Dermis microvascular lymphatic vessel endothelial cell (primary cell): ENCODE measurements at regions not wholly inside any gene's neighbourhood (a gene's known extent, or its start where the extent isn't known, plus 50 kb on each side); places are given as distances from the start of the nearest gene placed in this dataset.
A peak's percentile ranks its signal among the peaks of the same experiment; 100 is the strongest.

Source experiments
- DNase-seq, 2 donors: peaks; one replicate each; pipeline versions ENCODE4 v3.0.0 to v3.0.0-alpha.2; 2010; ENCODE audit warnings: low read depth in 2 of 2

GRCh38 chr4:138329506-138330070 lies 87.4 kb upstream of the SLC7A11 start:
- DNase-seq: no peak

DNA sequence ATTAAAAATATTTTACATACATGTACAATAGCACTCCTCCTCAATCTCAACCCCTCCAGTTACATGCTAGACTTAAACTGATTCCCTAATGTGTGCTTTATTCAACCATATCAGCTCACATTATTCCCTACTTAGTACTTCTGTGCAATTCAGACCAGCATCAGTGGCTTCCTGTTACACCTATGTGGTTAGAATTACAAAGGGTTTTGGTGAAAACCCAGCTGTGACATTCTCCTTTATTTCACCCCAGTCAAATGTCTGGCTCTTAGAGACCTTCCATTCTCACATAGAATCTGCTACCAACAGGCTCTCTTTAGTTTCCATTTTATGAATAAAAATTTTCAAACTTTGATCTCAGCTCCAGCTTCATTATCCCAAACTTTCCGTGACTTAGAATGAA lies 85.2 kb upstream of the SLC7A11 start:
- DNase-seq: no peak

DNA sequence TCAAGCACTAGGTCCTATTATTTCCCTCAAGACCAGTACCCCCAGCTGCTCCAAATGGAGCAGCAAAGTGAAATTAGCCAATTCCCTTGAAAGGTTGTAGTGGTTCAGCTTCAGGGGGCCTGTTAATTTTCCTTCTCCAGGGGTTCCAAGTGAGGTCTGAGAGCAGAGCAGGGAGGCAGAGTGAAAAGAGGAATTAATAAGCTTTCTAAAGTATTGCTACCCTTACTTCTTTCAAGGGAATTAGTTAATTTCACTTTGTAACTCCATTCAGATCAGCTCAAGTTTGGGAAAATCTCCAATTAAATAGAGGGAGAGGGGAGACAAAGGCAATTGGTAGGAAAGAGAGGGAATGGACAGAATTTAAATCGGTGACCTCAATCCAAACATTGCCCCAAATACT lies 78.7 kb upstream of the SLC7A11 start:
- DNase-seq: no peak

GRCh38 chr4:138320030-138320429 lies 77.9 kb upstream of the SLC7A11 start:
- DNase-seq: no peak

DNA sequence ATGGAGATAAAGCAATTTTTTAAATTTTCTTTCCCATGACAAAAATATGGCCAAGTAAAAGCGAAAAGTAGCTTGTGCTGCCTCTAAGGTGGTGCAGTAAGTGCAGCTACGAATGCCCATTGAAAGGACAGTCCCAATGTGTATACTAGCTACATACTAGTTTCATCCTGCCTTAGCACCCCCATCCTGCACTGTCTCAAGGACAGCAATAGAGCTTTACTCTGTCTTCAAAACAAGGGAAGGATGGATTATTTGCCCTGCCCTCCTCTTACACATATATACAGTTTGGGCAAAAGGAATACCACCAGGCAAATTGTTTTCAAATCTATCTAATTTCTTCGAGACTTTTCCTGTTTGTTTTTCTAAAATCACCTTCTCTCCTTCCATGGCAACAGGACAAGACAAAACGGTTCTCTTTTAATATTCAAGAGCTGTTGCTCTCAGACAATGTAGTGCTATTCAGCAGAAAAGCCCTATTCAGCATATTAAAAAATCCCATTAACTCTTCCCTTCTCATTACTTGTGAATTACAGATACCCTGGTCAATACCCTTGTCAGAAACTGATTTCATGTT lies 75.1 kb upstream of the SLC7A11 start:
- no peak for DNase-seq

GRCh38 chr4:138312536-138312911 lies 70.4 kb upstream of the SLC7A11 start:
- no peak for DNase-seq

DNA sequence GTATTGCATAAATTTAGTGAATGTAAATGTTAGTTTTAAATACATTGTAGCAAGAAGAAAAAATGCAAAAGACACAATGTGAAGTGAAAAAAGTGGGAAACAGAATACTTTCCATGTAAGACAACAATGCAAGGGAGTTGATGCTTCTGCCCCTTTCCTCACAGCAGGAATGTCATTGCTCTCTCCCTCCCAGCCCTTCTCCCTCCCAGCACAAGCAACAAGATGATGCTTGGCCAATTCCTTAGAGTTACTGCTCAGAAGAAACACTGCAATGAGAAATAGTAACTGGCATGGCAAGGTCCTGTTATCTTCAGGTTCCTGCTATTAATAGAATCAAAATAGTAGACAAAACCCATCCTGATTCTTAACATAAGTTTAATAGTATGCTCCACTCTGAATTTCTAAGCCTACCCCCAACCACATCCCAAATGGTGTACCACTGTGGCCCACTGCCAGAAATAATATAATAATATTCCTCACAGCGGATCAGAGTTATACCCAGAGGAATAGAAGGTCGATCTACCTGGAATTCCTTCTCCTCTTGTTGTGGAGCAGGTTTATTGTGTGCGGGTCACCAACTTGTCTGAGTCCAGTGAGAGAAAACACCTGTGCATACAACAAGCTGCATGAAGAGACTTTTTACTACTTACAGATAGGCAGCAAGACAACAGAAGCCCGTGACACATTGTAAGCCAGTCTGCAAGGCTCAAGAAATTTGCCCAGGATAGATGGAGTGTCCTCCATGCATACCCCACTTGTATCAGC lies 69.8 kb upstream of the SLC7A11 start:
- DNase-seq: no peak

- no peak for DNase-seq
Measured at GRCh38 chr4:138310991-138311390, 68.8 kb upstream of the SLC7A11 start.

GRCh38 chr4:138310498-138310897 lies 68.3 kb upstream of the SLC7A11 start:
- DNase-seq: no peak

- peak in 1 of 2 donors; percentile 11 for DNase-seq
Measured at GRCh38 chr4:138308356-138308755, 66.2 kb upstream of the SLC7A11 start.

GRCh38 chr4:138307319-138307718 lies 65.2 kb upstream of the SLC7A11 start:
- DNase-seq: no peak

GRCh38 chr4:138305050-138305449 lies 62.9 kb upstream of the SLC7A11 start:
- DNase-seq: no peak

DNA sequence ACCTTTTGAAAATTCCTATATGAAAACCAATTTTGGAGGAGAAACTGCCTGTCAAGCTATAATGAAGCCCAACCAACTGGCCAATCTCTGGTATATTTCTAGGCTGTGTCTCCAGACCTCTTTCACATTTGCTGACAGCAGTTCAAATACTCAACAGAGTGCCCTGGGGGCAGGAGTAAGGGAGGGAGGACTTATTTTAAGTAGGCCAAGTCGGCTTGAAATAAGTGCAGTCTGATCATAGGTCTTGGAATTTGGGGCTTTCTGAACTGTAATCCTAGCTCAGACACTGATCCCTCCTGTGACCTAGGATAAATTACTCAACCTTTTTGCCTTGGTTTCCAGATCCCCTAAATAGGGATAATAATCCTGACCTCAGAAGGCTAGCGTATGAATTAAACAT lies 59.4 kb upstream of the SLC7A11 start:
- DNase-seq: no peak

DNA sequence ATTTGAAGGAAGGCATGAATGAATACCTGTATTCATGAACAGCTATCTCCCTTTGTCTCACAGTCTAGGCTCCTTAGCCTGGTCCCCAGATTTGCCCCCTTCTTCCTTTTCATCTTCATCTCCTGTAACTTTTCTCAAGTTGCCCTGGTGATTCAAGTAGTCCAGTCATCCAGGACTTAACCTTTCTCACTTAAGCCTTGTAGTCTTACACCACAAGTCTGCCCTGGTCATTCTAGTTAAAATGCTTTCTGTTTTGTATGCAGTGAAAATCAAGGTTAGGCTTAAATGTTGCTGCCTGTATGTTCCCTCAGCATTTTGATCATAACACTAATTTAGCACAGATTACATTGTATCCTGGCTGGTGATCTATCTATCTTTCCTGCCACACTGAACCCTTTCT lies 58.5 kb upstream of the SLC7A11 start:
- DNase-seq: no peak

DNA sequence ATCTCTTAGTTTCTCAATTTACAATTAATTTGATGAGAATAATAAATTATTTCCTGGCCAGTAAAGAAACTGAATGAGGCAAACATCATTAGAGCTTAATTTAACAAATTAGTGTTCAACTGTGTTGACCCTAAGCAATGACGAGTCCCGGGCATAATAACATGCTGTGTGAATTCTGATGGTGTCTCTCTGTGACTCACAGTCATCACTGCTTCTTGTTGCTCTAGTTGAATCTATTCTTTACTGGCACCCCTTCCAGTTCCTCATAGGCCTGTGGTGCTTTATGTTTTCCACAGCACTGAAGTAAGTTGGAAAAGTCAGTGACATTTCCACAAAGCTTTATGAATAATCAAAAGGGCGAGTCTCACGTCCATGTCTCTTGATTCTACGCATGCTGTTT lies 57.7 kb upstream of the SLC7A11 start:
- DNase-seq: no peak

- DNase-seq: no peak
Measured at GRCh38 chr4:138298866-138299265, 56.7 kb upstream of the SLC7A11 start.

GRCh38 chr4:138298431-138298830 lies 56.3 kb upstream of the SLC7A11 start:
- DNase-seq: no peak

DNA sequence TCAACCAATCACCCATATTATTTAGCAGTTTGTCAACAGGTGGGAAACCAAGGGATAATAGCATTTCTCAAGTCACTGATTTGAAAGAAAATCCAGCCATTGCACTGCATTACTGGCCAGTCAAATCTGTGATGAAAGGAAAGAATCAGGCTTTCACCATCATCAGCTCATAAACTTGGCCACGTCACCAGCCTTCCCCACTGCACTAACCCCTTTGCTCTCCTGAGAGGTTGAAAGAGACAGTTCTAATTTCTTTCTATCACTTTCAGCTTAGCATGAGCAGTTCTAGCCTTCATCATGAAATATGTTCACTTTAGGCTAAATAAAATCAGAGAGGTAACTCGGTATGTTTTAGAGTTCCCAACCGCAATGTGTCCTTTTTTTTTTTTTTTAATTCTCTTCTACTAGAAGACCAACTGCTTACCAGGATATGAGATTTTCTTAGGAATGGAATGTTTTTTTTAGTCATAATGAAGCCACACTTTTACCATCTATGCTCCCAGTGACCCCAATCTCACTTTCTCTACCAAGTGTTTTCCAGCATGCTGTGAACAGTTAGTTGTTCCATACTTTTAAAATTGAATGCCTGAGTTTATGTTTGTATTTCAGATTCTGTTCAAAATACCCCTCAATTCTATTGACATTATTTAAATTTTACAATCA lies 55.7 kb upstream of the SLC7A11 start:
- no peak for DNase-seq

DNA sequence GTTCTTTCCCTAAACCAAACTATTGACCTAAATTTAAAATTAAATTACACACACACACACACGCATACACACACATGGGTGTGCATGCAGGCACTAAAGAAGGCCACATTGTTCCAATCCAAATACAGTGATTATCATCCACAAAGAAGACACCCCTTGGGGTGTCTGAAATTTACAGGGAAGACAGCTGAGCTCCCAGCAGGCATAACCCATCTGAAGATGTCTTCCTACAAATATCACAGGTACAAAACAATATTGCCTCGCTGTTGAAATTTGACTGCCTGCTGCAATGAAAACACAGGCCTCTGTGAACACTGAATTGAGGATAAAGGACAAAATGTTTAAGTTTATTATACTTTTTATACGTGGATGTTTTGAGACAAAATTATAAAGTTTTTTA lies 50.2 kb upstream of the SLC7A11 start:
- no peak for DNase-seq
